IPS DF 4.7 (cell line): ENCODE measurements at regions not wholly inside any gene's neighbourhood (a gene's known extent, or its start where the extent isn't known, plus 50 kb on each side); places are given as distances from the start of the nearest gene placed in this dataset.

Experiments used
- DNase-seq: peaks from one replicate; pipeline ENCODE4 v3.0.0-alpha.2; 2013; ENCODE audit warnings: low spot score; ENCODE audit errors: extremely low read depth

- no peak for DNase-seq
These were observed 325.6 kb upstream of the JARID2 start for GRCh38 chr6:14920276-14920675.

- DNase-seq = no peak
These were observed 324.7 kb upstream of the JARID2 start for GRCh38 chr6:14921170-14921569.

- DNase-seq = no peak
These were observed 323.8 kb upstream of the JARID2 start for GRCh38 chr6:14921878-14922671.

GRCh38 chr6:14922706-14923460 is 323.0 kb upstream of the JARID2 start:
- DNase-seq = no peak

GRCh38 chr6:14924126-14925024 is 321.5 kb upstream of the JARID2 start:
- DNase-seq = no peak

GRCh38 chr6:14925025-14925698 is 320.7 kb upstream of the JARID2 start:
- no peak for DNase-seq

- DNase-seq = no peak
These were observed 320.2 kb upstream of the JARID2 start for GRCh38 chr6:14925699-14926026.

GRCh38 chr6:14927398-14927797 is 318.5 kb upstream of the JARID2 start:
- DNase-seq = no peak

- DNase-seq = no peak
These were observed 316.6 kb upstream of the JARID2 start for GRCh38 chr6:14929291-14929690.

- no peak for DNase-seq
These were observed 315.4 kb upstream of the JARID2 start for GRCh38 chr6:14930366-14930989.

GRCh38 chr6:14932485-14933182 is 313.2 kb upstream of the JARID2 start:
- DNase-seq = no peak

- DNase-seq = no peak
These were observed 312.7 kb upstream of the JARID2 start for GRCh38 chr6:14933183-14933544.

GRCh38 chr6:14934013-14934412 is 311.9 kb upstream of the JARID2 start:
- DNase-seq = no peak

GRCh38 chr6:14934844-14935243 is 311.0 kb upstream of the JARID2 start:
- no peak for DNase-seq

- DNase-seq = no peak
These were observed 309.0 kb upstream of the JARID2 start for GRCh38 chr6:14936861-14937260.

GRCh38 chr6:14943116-14943515 is 302.8 kb upstream of the JARID2 start:
- no peak for DNase-seq

- no peak for DNase-seq
These were observed 301.3 kb upstream of the JARID2 start for GRCh38 chr6:14944593-14944992.

GRCh38 chr6:14945461-14946185 is 300.2 kb upstream of the JARID2 start:
- no peak for DNase-seq

GRCh38 chr6:14946753-14947152 is 299.1 kb upstream of the JARID2 start:
- no peak for DNase-seq
